NB4 (cell line): ENCODE measurements at regions not wholly inside any gene's neighbourhood (a gene's known extent, or its start where the extent isn't known, plus 50 kb on each side); places are given as distances from the start of the nearest gene placed in this dataset.

Source experiments
- DNase-seq: peaks from one replicate; pipeline ENCODE4 v3.0.0; 2010; ENCODE audit warnings: low read depth
- H3K4me3 ChIP-seq: one replicate; pipeline ENCODE4 v1.5.1; 2011; ENCODE audit warnings: mild to moderate bottlenecking, low read depth, low read length, moderate library complexity
- MYC ChIP-seq: IDR thresholded peaks from 2 replicates; pipeline ENCODE4 v1.6.1; 2011; ENCODE audit warnings: low read depth, low read length
- POLR2A ChIP-seq: IDR thresholded peaks from 2 replicates; pipeline ENCODE4 v1.6.1; 2011; ENCODE audit warnings: mild to moderate bottlenecking; ENCODE audit not compliant: insufficient read length; ENCODE audit errors: extremely low read depth
- TF ChIP-seq, protein P1 (sequence below): IDR thresholded peaks from 2 replicates; pipeline ENCODE4 v1.6.1; 2011; ENCODE audit warnings: low read depth, low read length
- TF ChIP-seq, protein P2 (sequence below): IDR thresholded peaks from one replicate; pipeline ENCODE4 v1.5.1; 2012; ENCODE audit warnings: low read depth, low read length

- peak overlapping the region; percentile 18 for H3K4me3 ChIP-seq
- peak; percentile 31 for DNase-seq
- TF ChIP-seq MYC, result no peak
- TF ChIP-seq, protein P1, sequence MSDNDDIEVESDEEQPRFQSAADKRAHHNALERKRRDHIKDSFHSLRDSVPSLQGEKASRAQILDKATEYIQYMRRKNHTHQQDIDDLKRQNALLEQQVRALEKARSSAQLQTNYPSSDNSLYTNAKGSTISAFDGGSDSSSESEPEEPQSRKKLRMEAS, result no peak
- no peak for TF ChIP-seq POLR2A
- TF ChIP-seq, protein P2, sequence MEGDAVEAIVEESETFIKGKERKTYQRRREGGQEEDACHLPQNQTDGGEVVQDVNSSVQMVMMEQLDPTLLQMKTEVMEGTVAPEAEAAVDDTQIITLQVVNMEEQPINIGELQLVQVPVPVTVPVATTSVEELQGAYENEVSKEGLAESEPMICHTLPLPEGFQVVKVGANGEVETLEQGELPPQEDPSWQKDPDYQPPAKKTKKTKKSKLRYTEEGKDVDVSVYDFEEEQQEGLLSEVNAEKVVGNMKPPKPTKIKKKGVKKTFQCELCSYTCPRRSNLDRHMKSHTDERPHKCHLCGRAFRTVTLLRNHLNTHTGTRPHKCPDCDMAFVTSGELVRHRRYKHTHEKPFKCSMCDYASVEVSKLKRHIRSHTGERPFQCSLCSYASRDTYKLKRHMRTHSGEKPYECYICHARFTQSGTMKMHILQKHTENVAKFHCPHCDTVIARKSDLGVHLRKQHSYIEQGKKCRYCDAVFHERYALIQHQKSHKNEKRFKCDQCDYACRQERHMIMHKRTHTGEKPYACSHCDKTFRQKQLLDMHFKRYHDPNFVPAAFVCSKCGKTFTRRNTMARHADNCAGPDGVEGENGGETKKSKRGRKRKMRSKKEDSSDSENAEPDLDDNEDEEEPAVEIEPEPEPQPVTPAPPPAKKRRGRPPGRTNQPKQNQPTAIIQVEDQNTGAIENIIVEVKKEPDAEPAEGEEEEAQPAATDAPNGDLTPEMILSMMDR, result no peak
Measured at GRCh38 chr4:180134091-180134866, 2108.9 kb upstream of the TENM3 start.

- H3K4me3 ChIP-seq, result no peak overlapping the region
- no peak for DNase-seq
- TF ChIP-seq, protein P2, result no peak
- no peak for TF ChIP-seq POLR2A
- TF ChIP-seq, protein P1, result no peak
- no peak for TF ChIP-seq MYC
Measured at GRCh38 chr4:180141734-180142133, 2101.5 kb upstream of the TENM3 start.

- no peak for DNase-seq
- TF ChIP-seq MYC, result no peak
- TF ChIP-seq POLR2A, result no peak
- TF ChIP-seq, protein P2, result no peak
- TF ChIP-seq, protein P1, result no peak
- no peak overlapping the region for H3K4me3 ChIP-seq
Measured at GRCh38 chr4:180148737-180149136, 2094.5 kb upstream of the TENM3 start.

GRCh38 chr4:180150818-180151217, 2092.4 kb upstream of the TENM3 start:
- peak; percentile 23 for DNase-seq
- H3K4me3 ChIP-seq, result no peak overlapping the region
- TF ChIP-seq, protein P1, result no peak
- TF ChIP-seq, protein P2, result peak; percentile 1
- no peak for TF ChIP-seq MYC

GRCh38 chr4:180152831-180153230, 2090.4 kb upstream of the TENM3 start:
- no peak for TF ChIP-seq POLR2A
- TF ChIP-seq, protein P1, result no peak
- no peak for TF ChIP-seq MYC
- TF ChIP-seq, protein P2, result no peak
- no peak overlapping the region for H3K4me3 ChIP-seq
- no peak for DNase-seq
